Gastrocnemius medialis (tissue), 4 donors: ENCODE measurements at regions not wholly inside any gene's neighbourhood (a gene's known extent, or its start where the extent isn't known, plus 50 kb on each side); places are given as distances from the start of the nearest gene placed in this dataset.

Experiments
- POLR2A ChIP-seq, 2 donors: fragments of 450-650 bp; IDR thresholded peaks; one replicate each; pipeline ENCODE4 v1.6.1; 2017; ENCODE audit warnings: antibody characterized with exemption in 2 of 2, mild to moderate bottlenecking in 2 of 2, moderate library complexity in 2 of 2
- TF ChIP-seq, protein P1 (sequence below), 5 experiments: fragments of 450-650 bp in 3 of 5; fragments of 200-600 bp in 2 of 5; sonication (generic) in 2 of 5; IDR thresholded peaks in 4 of 5; conservative IDR thresholded peaks in 1 of 5; 1 replicate in 4 of 5; 2 replicates in 1 of 5; pipeline ENCODE4 v1.5.1; 2016 to 2019; ENCODE audit warnings: antibody characterized with exemption in 5 of 5, mild to moderate bottlenecking in 3 of 5, moderate library complexity in 3 of 5

DNA sequence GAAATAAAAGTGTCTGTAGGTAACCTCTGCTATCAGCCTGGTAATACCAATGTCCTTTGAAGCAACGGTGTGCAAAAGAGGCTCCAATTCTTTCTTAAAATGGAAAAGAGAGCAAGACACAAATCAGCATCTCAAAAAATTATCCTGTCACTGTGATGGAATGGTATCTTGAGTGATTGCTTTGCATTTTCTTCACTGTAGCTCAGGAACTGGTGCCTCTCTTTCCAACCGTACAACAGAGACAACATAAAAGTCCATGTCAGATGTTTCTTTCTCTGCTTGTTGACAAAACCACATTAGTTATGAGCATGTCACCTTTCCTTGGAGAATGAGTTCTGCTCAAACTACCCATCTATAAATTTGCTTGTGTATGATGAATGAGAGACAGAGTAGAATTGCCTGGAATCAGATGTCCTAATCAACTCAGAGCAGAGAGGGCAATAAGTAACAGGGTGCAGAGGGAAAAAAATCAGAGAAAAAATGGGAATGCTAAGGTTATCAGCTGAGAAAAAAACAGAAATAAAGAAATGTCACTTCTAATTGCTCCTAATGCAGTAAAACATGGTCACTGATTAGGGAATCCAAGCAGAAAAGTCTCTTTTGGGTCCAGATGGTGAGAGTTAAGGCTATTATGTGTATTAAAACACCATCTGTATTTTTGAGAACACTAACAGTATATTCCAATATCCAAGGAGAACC, 465.0 kb upstream of the ATP2B1 start:
- TF ChIP-seq, protein P1, sequence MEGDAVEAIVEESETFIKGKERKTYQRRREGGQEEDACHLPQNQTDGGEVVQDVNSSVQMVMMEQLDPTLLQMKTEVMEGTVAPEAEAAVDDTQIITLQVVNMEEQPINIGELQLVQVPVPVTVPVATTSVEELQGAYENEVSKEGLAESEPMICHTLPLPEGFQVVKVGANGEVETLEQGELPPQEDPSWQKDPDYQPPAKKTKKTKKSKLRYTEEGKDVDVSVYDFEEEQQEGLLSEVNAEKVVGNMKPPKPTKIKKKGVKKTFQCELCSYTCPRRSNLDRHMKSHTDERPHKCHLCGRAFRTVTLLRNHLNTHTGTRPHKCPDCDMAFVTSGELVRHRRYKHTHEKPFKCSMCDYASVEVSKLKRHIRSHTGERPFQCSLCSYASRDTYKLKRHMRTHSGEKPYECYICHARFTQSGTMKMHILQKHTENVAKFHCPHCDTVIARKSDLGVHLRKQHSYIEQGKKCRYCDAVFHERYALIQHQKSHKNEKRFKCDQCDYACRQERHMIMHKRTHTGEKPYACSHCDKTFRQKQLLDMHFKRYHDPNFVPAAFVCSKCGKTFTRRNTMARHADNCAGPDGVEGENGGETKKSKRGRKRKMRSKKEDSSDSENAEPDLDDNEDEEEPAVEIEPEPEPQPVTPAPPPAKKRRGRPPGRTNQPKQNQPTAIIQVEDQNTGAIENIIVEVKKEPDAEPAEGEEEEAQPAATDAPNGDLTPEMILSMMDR (IDR thresholded peaks at IDR 0.05 in 4 of 5, conservative IDR thresholded peaks at IDR 0.05 in 1 of 5): no peak
- TF ChIP-seq POLR2A (IDR thresholded peaks at IDR 0.05): no peak
